ENCODE measurements at regions not wholly inside any gene's neighbourhood (a gene's known extent, or its start where the extent isn't known, plus 50 kb on each side); places are given as distances from the start of the nearest gene placed in this dataset.

DNA sequence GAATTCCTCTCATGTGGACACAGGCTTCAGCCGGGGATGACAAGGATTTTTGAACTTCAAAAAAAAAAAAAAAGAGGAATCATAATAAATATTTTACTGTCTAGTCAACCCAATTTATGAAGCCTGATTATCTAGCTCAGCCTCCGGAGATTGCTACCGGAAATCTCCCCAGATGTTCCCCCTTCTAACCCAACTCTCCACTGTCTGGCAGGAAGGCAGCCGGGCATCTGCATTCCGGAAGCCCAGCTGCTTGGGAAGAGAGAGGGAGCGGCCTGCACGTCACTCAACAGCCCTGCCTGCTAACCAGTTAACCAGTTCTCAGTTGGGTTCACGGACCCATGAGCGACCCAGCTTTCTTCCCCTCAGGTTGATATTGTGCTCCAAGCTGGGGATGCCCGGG lies 87.2 kb upstream of the POU3F3 start:
- no peak for TF ChIP-seq CTCF (IDR thresholded peaks at IDR 0.05; ENCODE audit: poor library complexity, severe bottlenecking)
- no peak for TF ChIP-seq POLR2AphosphoS5 (IDR thresholded peaks at IDR 0.05)
- TF ChIP-seq MXI1 (conservative IDR thresholded peaks at IDR 0.05; ENCODE audit: poor library complexity, severe bottlenecking): no peak
- TF ChIP-seq, protein P1, sequence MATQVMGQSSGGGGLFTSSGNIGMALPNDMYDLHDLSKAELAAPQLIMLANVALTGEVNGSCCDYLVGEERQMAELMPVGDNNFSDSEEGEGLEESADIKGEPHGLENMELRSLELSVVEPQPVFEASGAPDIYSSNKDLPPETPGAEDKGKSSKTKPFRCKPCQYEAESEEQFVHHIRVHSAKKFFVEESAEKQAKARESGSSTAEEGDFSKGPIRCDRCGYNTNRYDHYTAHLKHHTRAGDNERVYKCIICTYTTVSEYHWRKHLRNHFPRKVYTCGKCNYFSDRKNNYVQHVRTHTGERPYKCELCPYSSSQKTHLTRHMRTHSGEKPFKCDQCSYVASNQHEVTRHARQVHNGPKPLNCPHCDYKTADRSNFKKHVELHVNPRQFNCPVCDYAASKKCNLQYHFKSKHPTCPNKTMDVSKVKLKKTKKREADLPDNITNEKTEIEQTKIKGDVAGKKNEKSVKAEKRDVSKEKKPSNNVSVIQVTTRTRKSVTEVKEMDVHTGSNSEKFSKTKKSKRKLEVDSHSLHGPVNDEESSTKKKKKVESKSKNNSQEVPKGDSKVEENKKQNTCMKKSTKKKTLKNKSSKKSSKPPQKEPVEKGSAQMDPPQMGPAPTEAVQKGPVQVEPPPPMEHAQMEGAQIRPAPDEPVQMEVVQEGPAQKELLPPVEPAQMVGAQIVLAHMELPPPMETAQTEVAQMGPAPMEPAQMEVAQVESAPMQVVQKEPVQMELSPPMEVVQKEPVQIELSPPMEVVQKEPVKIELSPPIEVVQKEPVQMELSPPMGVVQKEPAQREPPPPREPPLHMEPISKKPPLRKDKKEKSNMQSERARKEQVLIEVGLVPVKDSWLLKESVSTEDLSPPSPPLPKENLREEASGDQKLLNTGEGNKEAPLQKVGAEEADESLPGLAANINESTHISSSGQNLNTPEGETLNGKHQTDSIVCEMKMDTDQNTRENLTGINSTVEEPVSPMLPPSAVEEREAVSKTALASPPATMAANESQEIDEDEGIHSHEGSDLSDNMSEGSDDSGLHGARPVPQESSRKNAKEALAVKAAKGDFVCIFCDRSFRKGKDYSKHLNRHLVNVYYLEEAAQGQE (IDR thresholded peaks at IDR 0.05; ENCODE audit: borderline replicate concordance): no peak
- TF ChIP-seq RAD21 (conservative IDR thresholded peaks at IDR 0.05): no peak
- no peak for TF ChIP-seq EP300 (conservative IDR thresholded peaks at IDR 0.05; ENCODE audit: poor library complexity, severe bottlenecking)
